ENCODE measurements at regions not wholly inside any gene's neighbourhood (a gene's known extent, or its start where the extent isn't known, plus 50 kb on each side); places are given as distances from the start of the nearest gene placed in this dataset.

DNA sequence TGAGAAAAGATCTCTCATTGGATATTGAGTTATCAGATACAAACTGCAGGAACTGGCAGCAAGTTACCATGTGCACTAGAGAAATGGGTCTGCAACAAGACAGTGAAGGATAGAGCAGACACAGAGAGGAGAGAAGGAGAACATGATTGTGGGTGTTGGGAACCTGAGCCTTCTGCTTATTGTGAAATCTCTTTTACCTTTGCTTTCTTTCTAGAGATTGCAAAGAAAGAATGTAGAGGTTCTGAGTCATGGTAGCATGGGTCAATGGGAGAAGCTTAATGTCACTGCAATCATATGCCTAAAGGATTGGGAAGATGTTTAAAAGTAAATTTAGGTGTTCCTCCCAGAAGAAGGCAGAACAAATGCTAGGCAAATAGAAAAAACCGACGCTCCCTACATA lies 821.4 kb downstream of the CCSER2 start:
- no peak overlapping the region for H3K4me3 ChIP-seq (ENCODE audit: low read depth, low read length)
- no peaks in the 10 kb centered on the region for H3K27me3 ChIP-seq (replicated peaks; ENCODE audit: control insufficient read depth, insufficient read depth, low read length)
- H3K27me3 Mint-ChIP-seq (ENCODE audit: insufficient read depth, unreplicated experiment) = peaks cover 7% of the 10 kb centered on the region
- no peaks in the 10 kb centered on the region for H3K36me3 ChIP-seq (ENCODE audit: control insufficient read depth, insufficient read depth, low read length)
- H3K9me3 Mint-ChIP-seq (ENCODE audit: unreplicated experiment) = no peaks in the 10 kb centered on the region
- no peaks in the 10 kb centered on the region for H3K4me1 Mint-ChIP-seq (ENCODE audit: low read depth, unreplicated experiment)
- ChIA-PET POLR2A (no interaction called here), CTCF (no interaction called here)
- H3K27ac Mint-ChIP-seq (ENCODE audit: unreplicated experiment) = no peak overlapping the region
- no TSS peak for BruUV-seq (replicated peaks)
- no peak overlapping the region for H3K4me3 Mint-ChIP-seq (ENCODE audit: unreplicated experiment)
- no peak for DNase-seq
- TF ChIP-seq, protein P1, sequence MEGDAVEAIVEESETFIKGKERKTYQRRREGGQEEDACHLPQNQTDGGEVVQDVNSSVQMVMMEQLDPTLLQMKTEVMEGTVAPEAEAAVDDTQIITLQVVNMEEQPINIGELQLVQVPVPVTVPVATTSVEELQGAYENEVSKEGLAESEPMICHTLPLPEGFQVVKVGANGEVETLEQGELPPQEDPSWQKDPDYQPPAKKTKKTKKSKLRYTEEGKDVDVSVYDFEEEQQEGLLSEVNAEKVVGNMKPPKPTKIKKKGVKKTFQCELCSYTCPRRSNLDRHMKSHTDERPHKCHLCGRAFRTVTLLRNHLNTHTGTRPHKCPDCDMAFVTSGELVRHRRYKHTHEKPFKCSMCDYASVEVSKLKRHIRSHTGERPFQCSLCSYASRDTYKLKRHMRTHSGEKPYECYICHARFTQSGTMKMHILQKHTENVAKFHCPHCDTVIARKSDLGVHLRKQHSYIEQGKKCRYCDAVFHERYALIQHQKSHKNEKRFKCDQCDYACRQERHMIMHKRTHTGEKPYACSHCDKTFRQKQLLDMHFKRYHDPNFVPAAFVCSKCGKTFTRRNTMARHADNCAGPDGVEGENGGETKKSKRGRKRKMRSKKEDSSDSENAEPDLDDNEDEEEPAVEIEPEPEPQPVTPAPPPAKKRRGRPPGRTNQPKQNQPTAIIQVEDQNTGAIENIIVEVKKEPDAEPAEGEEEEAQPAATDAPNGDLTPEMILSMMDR (IDR thresholded peaks at IDR 0.05; ENCODE audit: insufficient read depth in 1 of 2, low read depth in 1 of 2, low read length in 1 of 2, severe bottlenecking in 1 of 2, unreplicated experiment in 1 of 2) = no peak
- H3K9me3 ChIP-seq = no peaks in the 10 kb centered on the region
- no peaks in the 10 kb centered on the region for H3K36me3 Mint-ChIP-seq (ENCODE audit: insufficient read depth, unreplicated experiment)
- intact Hi-C loops (cut with micrococcal nuclease; ENCODE audit: unreplicated experiment) = no loop called here
- peaks cover 6% of the 10 kb centered on the region; the same call in 1 of the 2 replicates for H3K4me1 ChIP-seq

- Mint-ChIP-seq H3K27ac (ENCODE audit: unreplicated experiment) (no peak overlapping the region), H3K27me3 (ENCODE audit: insufficient read depth, unreplicated experiment) (peaks cover 7% of the 10 kb centered on the region), H3K36me3 (ENCODE audit: insufficient read depth, unreplicated experiment) (no peaks in the 10 kb centered on the region), H3K9me3 (ENCODE audit: unreplicated experiment) (no peaks in the 10 kb centered on the region), H3K4me3 (ENCODE audit: unreplicated experiment) (no peak overlapping the region), H3K4me1 (ENCODE audit: low read depth, unreplicated experiment) (no peaks in the 10 kb centered on the region)
- Histone ChIP-seq H3K9me3 (no peaks in the 10 kb centered on the region), H3K4me3 (ENCODE audit: low read depth, low read length) (no peak overlapping the region), H3K36me3 (ENCODE audit: control insufficient read depth, insufficient read depth, low read length) (no peaks in the 10 kb centered on the region), H3K4me1 (peaks cover 6% of the 10 kb centered on the region; the same call in 1 of the 2 replicates), H3K27me3 (replicated peaks; ENCODE audit: control insufficient read depth, insufficient read depth, low read length) (no peaks in the 10 kb centered on the region)
- TF ChIP-seq, protein P1 (IDR thresholded peaks at IDR 0.05; ENCODE audit: insufficient read depth in 1 of 2, low read depth in 1 of 2, low read length in 1 of 2, severe bottlenecking in 1 of 2, unreplicated experiment in 1 of 2) = no peak
- ChIA-PET CTCF (no interaction called here), POLR2A (no interaction called here)
- DNase-seq = no peak
- intact Hi-C loops (cut with micrococcal nuclease; ENCODE audit: unreplicated experiment) = no loop called here
- BruUV-seq (replicated peaks) = no TSS peak
These were observed 823.1 kb downstream of the CCSER2 start for GRCh38 chr10:85151506-85151905.

DNA sequence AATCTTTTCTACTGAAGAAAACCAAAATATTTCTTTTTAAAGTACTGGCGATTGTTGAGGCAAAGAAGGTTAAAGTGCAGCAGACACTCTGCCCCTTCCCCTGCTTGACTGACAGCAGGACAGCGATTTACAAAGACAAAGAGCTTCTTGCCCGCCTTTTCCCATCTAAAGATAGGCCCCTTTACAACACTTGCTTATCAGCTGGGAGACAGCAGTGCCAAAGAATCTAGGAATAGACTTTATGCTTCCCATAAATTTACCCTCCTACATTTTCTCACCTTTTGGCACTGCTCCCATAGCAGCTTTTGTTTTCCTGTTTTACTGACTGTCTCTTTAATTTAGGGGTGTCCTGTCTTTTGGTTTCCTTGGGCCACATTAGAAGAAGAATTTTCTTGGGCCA lies 824.1 kb downstream of the CCSER2 start:
- H3K4me1 Mint-ChIP-seq (ENCODE audit: low read depth, unreplicated experiment) = no peaks in the 10 kb centered on the region
- ChIA-PET CTCF (no interaction called here), POLR2A (no interaction called here)
- H3K4me1 ChIP-seq = peaks cover 6% of the 10 kb centered on the region; the same call in 1 of the 2 replicates
- TF ChIP-seq, protein P1 (IDR thresholded peaks at IDR 0.05; ENCODE audit: insufficient read depth in 1 of 2, low read depth in 1 of 2, low read length in 1 of 2, severe bottlenecking in 1 of 2, unreplicated experiment in 1 of 2) = no peak
- no peaks in the 10 kb centered on the region for H3K36me3 Mint-ChIP-seq (ENCODE audit: insufficient read depth, unreplicated experiment)
- no TSS peak for BruUV-seq (replicated peaks)
- H3K36me3 ChIP-seq (ENCODE audit: control insufficient read depth, insufficient read depth, low read length) = no peaks in the 10 kb centered on the region
- no peak overlapping the region for H3K4me3 Mint-ChIP-seq (ENCODE audit: unreplicated experiment)
- no peaks in the 10 kb centered on the region for H3K9me3 Mint-ChIP-seq (ENCODE audit: unreplicated experiment)
- no peaks in the 10 kb centered on the region for H3K9me3 ChIP-seq
- no peak overlapping the region for H3K27ac Mint-ChIP-seq (ENCODE audit: unreplicated experiment)
- no peak for DNase-seq
- intact Hi-C loops (cut with micrococcal nuclease; ENCODE audit: unreplicated experiment) = no loop called here
- H3K27me3 ChIP-seq (replicated peaks; ENCODE audit: control insufficient read depth, insufficient read depth, low read length) = no peaks in the 10 kb centered on the region
- H3K4me3 ChIP-seq (ENCODE audit: low read depth, low read length) = no peak overlapping the region
- peaks cover 7% of the 10 kb centered on the region for H3K27me3 Mint-ChIP-seq (ENCODE audit: insufficient read depth, unreplicated experiment)

Data from Caco-2 (cell line).